Natural killer cell (primary cell): ENCODE measurements at regions not wholly inside any gene's neighbourhood (a gene's known extent, or its start where the extent isn't known, plus 50 kb on each side); places are given as distances from the start of the nearest gene placed in this dataset.

Source experiments
- ATAC-seq, 3 donors: fragments of 150-1000 bp in 2 of 3; fragments of 200-7000 bp in 1 of 3; cut with Tn5 transposase; 1 replicate in 1 of 3; 2 replicates in 2 of 3; pipeline ENCODE4 v1.10.0; 2021; ENCODE audit warnings: mild to moderate bottlenecking in 2 of 3, moderate library complexity in 2 of 3
- DNase-seq, 2 donors: peaks; one replicate each; pipeline versions ENCODE4 v3.0.0 to v3.0.0-alpha.2; 2013 to 2021; ENCODE audit warnings: mixed read lengths in 1 of 2
- H3K27ac ChIP-seq: one replicate; pipeline ENCODE4 v1.5.1; 2013; ENCODE audit warnings: mild to moderate bottlenecking, low read length
- H3K27me3 ChIP-seq: one replicate; pipeline ENCODE4 v1.6.1; 2013; ENCODE audit warnings: low read length; ENCODE audit not compliant: control insufficient read depth, insufficient read depth
- H3K36me3 ChIP-seq: one replicate; pipeline ENCODE4 v1.6.1; 2013; ENCODE audit warnings: low read length; ENCODE audit not compliant: control insufficient read depth, insufficient read depth
- H3K4me1 ChIP-seq: one replicate; pipeline ENCODE4 v1.6.1; 2013; ENCODE audit warnings: low read length; ENCODE audit not compliant: control insufficient read depth, insufficient read depth
- H3K4me3 ChIP-seq: one replicate; pipeline ENCODE4 v1.5.1; 2013; ENCODE audit warnings: low read length
- H3K9me3 ChIP-seq: one replicate; pipeline ENCODE4 v1.6.1; 2013; ENCODE audit warnings: low read length; ENCODE audit not compliant: control insufficient read depth, insufficient read depth
- H3K27ac Mint-ChIP-seq, 2 donors: one replicate each; pipeline ENCODE4 v1.8.0; 2022; ENCODE audit warnings: mild to moderate bottlenecking in 2 of 2, mixed read lengths in 2 of 2, moderate library complexity in 1 of 2
- H3K27me3 Mint-ChIP-seq, 2 donors: one replicate each; pipeline ENCODE4 v1.8.0; 2022; ENCODE audit warnings: low read depth in 2 of 2, mixed read lengths in 2 of 2
- H3K36me3 Mint-ChIP-seq: one replicate; pipeline ENCODE4 v1.8.0; 2022; ENCODE audit warnings: mixed read lengths
- H3K4me1 Mint-ChIP-seq, 2 donors: one replicate each; pipeline ENCODE4 v1.8.0; 2022; ENCODE audit warnings: mixed read lengths in 2 of 2
- H3K4me3 Mint-ChIP-seq: one replicate; pipeline ENCODE4 v1.8.0; 2022; ENCODE audit warnings: mild to moderate bottlenecking, moderate library complexity, mixed read lengths
- H3K9me3 Mint-ChIP-seq, 2 donors: one replicate each; pipeline ENCODE4 v1.8.0; 2022; ENCODE audit warnings: mixed read lengths in 2 of 2
- CTCF ChIP-seq: fragments of 200-600 bp; IDR thresholded peaks from one replicate; pipeline ENCODE4 v1.8.0; 2022; ENCODE audit warnings: antibody characterized with exemption
- WGBS: methylation state at CpG from one replicate; pipeline ENCODE4 v1.1.7; 2013; ENCODE audit warnings: missing lambda C conversion rate; ENCODE audit not compliant: insufficient coverage; 5-methylcytosine and 5-hydroxymethylcytosine counted together
- intact Hi-C: fragments of 100-400 bp; cut with micrococcal nuclease; formaldehyde crosslinking; loops from one replicate; pipeline ENCODE4 v1.14.2; 2022

GRCh38 chr4:43348591-43348990 lies 456.1 kb downstream of the GRXCR1 start:
- Mint-ChIP-seq H3K4me3 (no peak overlapping the region), H3K27ac (no peak overlapping the region), H3K4me1 (no peaks in the 10 kb centered on the region), H3K27me3 (no peaks in the 10 kb centered on the region), H3K36me3 (peaks cover 6% of the 10 kb centered on the region), H3K9me3 (peaks cover 12 to 23% of the 10 kb centered on the region in 2 donors)
- no CpG with 5 or more reads among the region's 2 CpGs for WGBS
- no peaks in the 10 kb centered on the region for H3K36me3 ChIP-seq
- no peak for TF ChIP-seq CTCF
- no peak overlapping the region for H3K27ac ChIP-seq
- DNase-seq (no peak), ATAC-seq (no peak)
- no peaks in the 10 kb centered on the region for H3K4me1 ChIP-seq
- intact Hi-C loops = no loop called here
- no peak overlapping the region for H3K4me3 ChIP-seq
- H3K27me3 ChIP-seq = no peaks in the 10 kb centered on the region
- H3K9me3 ChIP-seq = no peaks in the 10 kb centered on the region

GRCh38 chr4:43351970-43352806 lies 459.7 kb downstream of the GRXCR1 start:
- intact Hi-C loops = no loop called here
- Histone ChIP-seq H3K9me3 (no peaks in the 10 kb centered on the region), H3K4me1 (no peaks in the 10 kb centered on the region), H3K27ac (no peak overlapping the region), H3K4me3 (no peak overlapping the region), H3K36me3 (no peaks in the 10 kb centered on the region), H3K27me3 (no peaks in the 10 kb centered on the region)
- no peak overlapping the region for H3K4me3 Mint-ChIP-seq
- no peaks in the 10 kb centered on the region for H3K27me3 Mint-ChIP-seq
- no peak overlapping the region for H3K27ac Mint-ChIP-seq
- no peak for ATAC-seq
- TF ChIP-seq CTCF = no peak
- H3K36me3 Mint-ChIP-seq = peaks cover 6% of the 10 kb centered on the region
- H3K9me3 Mint-ChIP-seq = peaks cover 13 to 20% of the 10 kb centered on the region in 2 donors
- WGBS = 0% methylated on average over 1 of the region's 1 CpG
- H3K4me1 Mint-ChIP-seq = no peaks in the 10 kb centered on the region
- no peak for DNase-seq

- no peaks in the 10 kb centered on the region for H3K4me1 Mint-ChIP-seq
- H3K27me3 Mint-ChIP-seq = no peaks in the 10 kb centered on the region
- no peak for TF ChIP-seq CTCF
Observed at GRCh38 chr4:43352859-43353258, 460.3 kb downstream of the GRXCR1 start.

GRCh38 chr4:43353552-43353951 lies 461.0 kb downstream of the GRXCR1 start:
- WGBS = no CpG with 5 or more reads among the region's 1 CpG
- Histone ChIP-seq H3K27me3 (no peaks in the 10 kb centered on the region), H3K9me3 (no peaks in the 10 kb centered on the region), H3K36me3 (no peaks in the 10 kb centered on the region), H3K4me3 (no peak overlapping the region), H3K27ac (no peak overlapping the region), H3K4me1 (no peaks in the 10 kb centered on the region)
- H3K36me3 Mint-ChIP-seq = peaks cover 6% of the 10 kb centered on the region
- H3K4me1 Mint-ChIP-seq = no peaks in the 10 kb centered on the region
- TF ChIP-seq CTCF = no peak
- H3K4me3 Mint-ChIP-seq = no peak overlapping the region
- intact Hi-C loops = no loop called here
- H3K27ac Mint-ChIP-seq = no peak overlapping the region
- DNase-seq = no peak
- H3K27me3 Mint-ChIP-seq = no peaks in the 10 kb centered on the region
- no peak for ATAC-seq
- H3K9me3 Mint-ChIP-seq = peaks cover 11 to 13% of the 10 kb centered on the region in 2 donors

More at GRCh38 chr4:43352859-43353258, 460.3 kb downstream of the GRXCR1 start:
- Histone ChIP-seq H3K27me3 (no peaks in the 10 kb centered on the region), H3K4me3 (no peak overlapping the region), H3K27ac (no peak overlapping the region), H3K4me1 (no peaks in the 10 kb centered on the region), H3K9me3 (no peaks in the 10 kb centered on the region), H3K36me3 (no peaks in the 10 kb centered on the region)
- DNase-seq = no peak
- Mint-ChIP-seq H3K36me3 (peaks cover 6% of the 10 kb centered on the region), H3K9me3 (peaks cover 11 to 17% of the 10 kb centered on the region in 2 donors), H3K4me3 (no peak overlapping the region), H3K27ac (no peak overlapping the region)
- no peak for ATAC-seq
- intact Hi-C loops = no loop called here
- WGBS = 54% methylated on average over 3 of the region's 3 CpGs
